Activated CD8-positive, alpha-beta T cell treated with anti-CD3 and anti-CD28 coated beads for 36 hours (primary cell): ENCODE measurements at regions not wholly inside any gene's neighbourhood (a gene's known extent, or its start where the extent isn't known, plus 50 kb on each side); places are given as distances from the start of the nearest gene placed in this dataset.

Experiments used
- ATAC-seq: fragments of 200-7000 bp; cut with Tn5 transposase; one replicate; pipeline ENCODE4 v1.10.0; 2021; ENCODE audit warnings: mild to moderate bottlenecking, moderate library complexity
- CTCF ChIA-PET: fragments of 350-600 bp; sonication (Branson Sonifier 250); formaldehyde crosslinking; loops from one replicate; lab custom pipeline; 2021; ENCODE audit warnings: antibody characterized with exemption; lab: Charles Lee
- POLR2A ChIA-PET: fragments of 350-600 bp; sonication (Branson Sonifier 250); formaldehyde crosslinking; loops from one replicate; lab custom pipeline; 2021; ENCODE audit warnings: antibody characterized with exemption; lab: Charles Lee
- DNase-seq: peaks from one replicate; pipeline ENCODE4 v3.0.0-alpha.2; 2020
- H3K27ac Mint-ChIP-seq: one replicate; pipeline ENCODE4 v1.8.0; 2021; ENCODE audit warnings: mild to moderate bottlenecking, mixed read lengths
- H3K27me3 Mint-ChIP-seq: one replicate; pipeline ENCODE4 v1.8.0; 2021; ENCODE audit warnings: mixed read lengths
- H3K36me3 Mint-ChIP-seq: one replicate; pipeline ENCODE4 v1.8.0; 2021; ENCODE audit warnings: low read depth, mixed read lengths
- H3K4me1 Mint-ChIP-seq: one replicate; pipeline ENCODE4 v1.8.0; 2021; ENCODE audit warnings: low read depth, mixed read lengths
- H3K4me3 Mint-ChIP-seq: one replicate; pipeline ENCODE4 v1.8.0; 2021; ENCODE audit warnings: mild to moderate bottlenecking, moderate library complexity, mixed read lengths
- H3K9me3 Mint-ChIP-seq: one replicate; pipeline ENCODE4 v1.8.0; 2021; ENCODE audit warnings: mixed read lengths
- intact Hi-C: fragments of 100-400 bp; cut with micrococcal nuclease; formaldehyde crosslinking; loops from one replicate; pipeline ENCODE4 v1.10.0; 2022
- TF ChIP-seq, protein P1 (sequence below): fragments of 200-600 bp; IDR thresholded peaks from one replicate; pipeline ENCODE4 v1.8.0; 2022; ENCODE audit warnings: antibody characterized with exemption, mild to moderate bottlenecking

DNA sequence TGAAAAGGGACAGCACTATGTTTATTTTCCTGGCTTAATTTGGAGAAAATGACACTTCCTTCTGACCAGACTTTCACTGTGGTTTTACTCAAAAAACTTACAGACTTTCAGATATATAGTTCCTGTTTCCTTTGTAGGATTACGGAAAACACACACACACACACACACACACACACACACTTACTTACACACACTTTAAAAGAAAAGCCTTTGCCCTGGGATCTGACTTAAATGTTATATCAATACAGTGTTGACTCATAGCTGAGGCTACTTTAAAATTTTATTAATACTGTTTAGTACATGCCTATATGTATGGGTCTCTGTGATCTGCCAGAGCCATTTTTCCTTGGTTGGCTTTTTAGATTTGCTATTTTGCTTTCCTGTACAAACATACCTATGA lies 758.3 kb downstream of the DNAH5 start:
- H3K27me3 Mint-ChIP-seq = no peaks in the 10 kb centered on the region

DNA sequence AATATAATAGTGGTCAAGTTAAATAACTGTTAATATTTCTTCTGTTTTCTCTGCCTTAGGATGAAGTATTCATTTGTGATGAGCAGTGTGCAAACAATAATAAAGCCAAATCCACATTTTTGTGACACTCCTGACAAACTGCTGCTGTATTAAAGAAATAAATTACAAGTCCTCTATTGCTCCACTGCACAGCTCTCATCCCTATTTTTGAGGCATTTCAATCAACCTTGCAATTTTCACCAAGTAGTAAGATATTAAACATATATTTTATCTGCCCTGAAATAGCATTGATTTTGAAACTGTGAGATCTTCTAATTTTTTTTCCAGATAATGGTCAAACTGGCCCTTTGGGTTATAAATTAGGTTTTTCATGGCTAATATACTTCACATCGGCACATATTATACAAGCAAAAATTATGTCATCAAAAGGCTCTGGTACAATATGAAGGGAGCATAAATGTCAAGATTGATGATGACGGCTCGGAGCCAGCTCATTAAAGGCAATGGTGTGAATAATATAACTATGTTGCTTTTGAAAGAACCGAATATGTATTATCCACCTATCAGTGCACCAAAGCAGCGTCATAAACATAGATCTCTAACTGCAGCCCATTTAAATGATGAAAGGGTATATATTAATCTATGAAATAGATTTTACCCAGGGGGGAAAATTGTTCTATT lies 764.9 kb downstream of the DNAH5 start:
- POLR2A ChIA-PET = no interaction called here
- Mint-ChIP-seq H3K9me3 (peaks cover 16% of the 10 kb centered on the region), H3K27ac (no peak overlapping the region), H3K4me1 (no peaks in the 10 kb centered on the region), H3K4me3 (no peak overlapping the region), H3K36me3 (no peaks in the 10 kb centered on the region), H3K27me3 (no peaks in the 10 kb centered on the region)
- TF ChIP-seq, protein P1, sequence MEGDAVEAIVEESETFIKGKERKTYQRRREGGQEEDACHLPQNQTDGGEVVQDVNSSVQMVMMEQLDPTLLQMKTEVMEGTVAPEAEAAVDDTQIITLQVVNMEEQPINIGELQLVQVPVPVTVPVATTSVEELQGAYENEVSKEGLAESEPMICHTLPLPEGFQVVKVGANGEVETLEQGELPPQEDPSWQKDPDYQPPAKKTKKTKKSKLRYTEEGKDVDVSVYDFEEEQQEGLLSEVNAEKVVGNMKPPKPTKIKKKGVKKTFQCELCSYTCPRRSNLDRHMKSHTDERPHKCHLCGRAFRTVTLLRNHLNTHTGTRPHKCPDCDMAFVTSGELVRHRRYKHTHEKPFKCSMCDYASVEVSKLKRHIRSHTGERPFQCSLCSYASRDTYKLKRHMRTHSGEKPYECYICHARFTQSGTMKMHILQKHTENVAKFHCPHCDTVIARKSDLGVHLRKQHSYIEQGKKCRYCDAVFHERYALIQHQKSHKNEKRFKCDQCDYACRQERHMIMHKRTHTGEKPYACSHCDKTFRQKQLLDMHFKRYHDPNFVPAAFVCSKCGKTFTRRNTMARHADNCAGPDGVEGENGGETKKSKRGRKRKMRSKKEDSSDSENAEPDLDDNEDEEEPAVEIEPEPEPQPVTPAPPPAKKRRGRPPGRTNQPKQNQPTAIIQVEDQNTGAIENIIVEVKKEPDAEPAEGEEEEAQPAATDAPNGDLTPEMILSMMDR = no peak
- DNase-seq (no peak), ATAC-seq (no peak)
- intact Hi-C loops = no loop called here
- CTCF ChIA-PET = no interaction called here

More for the DNA sequence above, 758.3 kb downstream of the DNAH5 start:
- intact Hi-C loops = no loop called here
- H3K9me3 Mint-ChIP-seq = peaks cover 21% of the 10 kb centered on the region
- H3K4me3 Mint-ChIP-seq = no peak overlapping the region
- TF ChIP-seq, protein P1 = no peak
- no peak overlapping the region for H3K27ac Mint-ChIP-seq
- DNase-seq (no peak), ATAC-seq (no peak)
- ChIA-PET CTCF (no interaction called here), POLR2A (no interaction called here)
- no peaks in the 10 kb centered on the region for H3K36me3 Mint-ChIP-seq
- no peaks in the 10 kb centered on the region for H3K4me1 Mint-ChIP-seq

DNA sequence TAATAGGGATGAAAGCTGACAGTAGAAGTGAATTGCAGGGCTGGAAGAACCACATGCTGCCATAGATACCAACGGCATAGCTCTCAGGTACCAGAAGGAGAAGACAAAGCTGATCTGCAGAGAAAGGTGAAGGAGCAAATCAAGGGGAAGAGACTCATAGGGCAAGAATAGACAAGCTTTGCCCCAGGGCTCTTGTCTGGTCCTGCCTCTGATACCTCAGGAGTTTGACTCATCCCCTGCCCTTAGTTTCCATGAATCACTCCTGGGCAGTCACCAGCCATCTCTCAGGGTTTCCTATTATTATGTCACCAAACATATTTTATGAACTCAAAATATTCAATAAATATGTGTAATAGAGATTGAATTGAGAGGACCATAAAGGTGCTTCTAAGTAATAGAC lies 800.9 kb downstream of the DNAH5 start:
- POLR2A ChIA-PET = no interaction called here
- H3K4me1 Mint-ChIP-seq = no peaks in the 10 kb centered on the region
- H3K9me3 Mint-ChIP-seq = peaks cover 19% of the 10 kb centered on the region
- H3K27me3 Mint-ChIP-seq = no peaks in the 10 kb centered on the region
- H3K27ac Mint-ChIP-seq = no peak overlapping the region
- intact Hi-C loops = no loop called here
- no peak for ATAC-seq
- CTCF ChIA-PET = no interaction called here
- TF ChIP-seq, protein P1 = no peak
- H3K36me3 Mint-ChIP-seq = no peaks in the 10 kb centered on the region
- no peak for DNase-seq
- no peak overlapping the region for H3K4me3 Mint-ChIP-seq

DNA sequence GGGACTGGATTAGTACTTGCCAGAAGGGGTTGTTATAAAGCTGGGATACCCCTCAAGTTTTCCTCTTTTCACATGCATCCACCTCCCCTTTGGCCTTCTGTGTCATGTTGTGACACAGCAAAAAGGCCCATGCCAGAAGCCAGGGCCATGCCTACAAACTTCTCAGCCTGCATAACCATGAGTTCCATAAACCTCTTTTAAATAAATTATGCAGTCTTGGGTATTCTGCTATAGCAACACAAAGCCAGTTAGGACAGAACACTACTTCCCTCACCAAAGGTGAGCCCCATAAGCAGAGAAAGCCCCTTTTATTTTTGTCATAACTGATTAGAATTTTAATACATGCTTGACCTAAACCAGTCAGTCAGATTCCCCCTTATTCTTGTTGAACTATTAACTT lies 801.3 kb downstream of the DNAH5 start:
- no peak for DNase-seq
- H3K4me1 Mint-ChIP-seq = no peaks in the 10 kb centered on the region
- ATAC-seq = no peak
- H3K36me3 Mint-ChIP-seq = no peaks in the 10 kb centered on the region
- no peak overlapping the region for H3K27ac Mint-ChIP-seq
- TF ChIP-seq, protein P1 = no peak
- H3K9me3 Mint-ChIP-seq = peaks cover 20% of the 10 kb centered on the region
- H3K4me3 Mint-ChIP-seq = no peak overlapping the region
- POLR2A ChIA-PET = no interaction called here
- intact Hi-C loops = no loop called here
- CTCF ChIA-PET = no interaction called here
- no peaks in the 10 kb centered on the region for H3K27me3 Mint-ChIP-seq

DNA sequence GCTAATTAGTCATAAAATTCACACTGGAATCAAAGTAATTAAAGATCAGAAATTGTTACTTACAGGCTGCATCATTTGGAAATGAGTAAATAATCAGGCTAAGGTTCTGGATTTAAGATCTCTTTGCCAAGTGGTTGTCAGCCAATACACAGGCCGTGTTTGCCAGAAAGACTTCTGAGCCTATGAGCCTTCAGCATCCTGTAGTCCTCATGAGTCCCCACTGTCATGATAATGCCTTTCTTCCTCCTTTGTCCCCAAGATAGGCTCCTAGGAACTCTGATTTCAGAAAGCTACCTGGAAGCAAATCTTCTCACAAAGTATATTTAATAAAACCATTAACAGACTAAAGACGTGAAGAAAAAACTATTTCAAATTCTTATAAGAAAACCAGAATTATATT lies 810.5 kb downstream of the DNAH5 start:
- CTCF ChIA-PET = no interaction called here

More for the DNA sequence above, 810.5 kb downstream of the DNAH5 start:
- no peaks in the 10 kb centered on the region for H3K36me3 Mint-ChIP-seq
- H3K9me3 Mint-ChIP-seq = peaks cover 10% of the 10 kb centered on the region
- DNase-seq (no peak), ATAC-seq (no peak)
- H3K27me3 Mint-ChIP-seq = no peaks in the 10 kb centered on the region
- POLR2A ChIA-PET = no interaction called here
- H3K4me3 Mint-ChIP-seq = no peak overlapping the region
- TF ChIP-seq, protein P1 = no peak
- intact Hi-C loops = no loop called here
- H3K27ac Mint-ChIP-seq = no peak overlapping the region
- no peaks in the 10 kb centered on the region for H3K4me1 Mint-ChIP-seq
